ENCODE measurements at regions not wholly inside any gene's neighbourhood (a gene's known extent, or its start where the extent isn't known, plus 50 kb on each side); places are given as distances from the start of the nearest gene placed in this dataset.
"Not testable (repeated sequence)": the region's sequence is repeated elsewhere in the genome, so short reads cannot be mapped to it uniquely, and the experiment has no call there.

- H3K27ac ChIP-seq (ENCODE audit: low read depth, low read length), result no peak overlapping the region
- H3K9ac ChIP-seq (ENCODE audit: low read length), result no peak overlapping the region
- no peaks in the 10 kb centered on the region for H3K27me3 ChIP-seq (ENCODE audit: control insufficient read depth in 1 of 2, insufficient read depth in 2 of 2, low read length in 2 of 2)
- no peak overlapping the region for H3K4me3 ChIP-seq (ENCODE audit: low read depth in 1 of 2, low read length in 2 of 2)
- no peaks in the 10 kb centered on the region for H3K9me3 ChIP-seq (ENCODE audit: low read length)
- no peaks in the 10 kb centered on the region for H3K36me3 ChIP-seq (ENCODE audit: insufficient read depth, low read length)
- H3K4me1 ChIP-seq (ENCODE audit: insufficient read depth, low read length), result peaks cover 5% of the 10 kb centered on the region
These were observed 251.0 kb upstream of the P2RY1 start for GRCh38 chr3:152583963-152584362.

- no peaks in the 10 kb centered on the region for H3K9me3 ChIP-seq (ENCODE audit: low read length)
- no peaks in the 10 kb centered on the region for H3K36me3 ChIP-seq (ENCODE audit: insufficient read depth, low read length)
- no peak overlapping the region for H3K4me3 ChIP-seq (ENCODE audit: low read depth in 1 of 2, low read length in 2 of 2)
- no peaks in the 10 kb centered on the region for H3K27me3 ChIP-seq (ENCODE audit: control insufficient read depth in 1 of 2, insufficient read depth in 2 of 2, low read length in 2 of 2)
- no peak overlapping the region for H3K27ac ChIP-seq (ENCODE audit: low read depth, low read length)
- no peak overlapping the region for H3K9ac ChIP-seq (ENCODE audit: low read length)
- H3K4me1 ChIP-seq (ENCODE audit: insufficient read depth, low read length), result peaks cover 5% of the 10 kb centered on the region
These were observed 248.0 kb upstream of the P2RY1 start for GRCh38 chr3:152586974-152587373.

GRCh38 chr3:152587861-152588260, 247.1 kb upstream of the P2RY1 start:
- no peak overlapping the region for H3K27ac ChIP-seq (ENCODE audit: low read depth, low read length)
- H3K36me3 ChIP-seq (ENCODE audit: insufficient read depth, low read length), result no peaks in the 10 kb centered on the region
- H3K4me3 ChIP-seq (ENCODE audit: low read depth in 1 of 2, low read length in 2 of 2), result no peak overlapping the region
- no peak overlapping the region for H3K9ac ChIP-seq (ENCODE audit: low read length)
- peaks cover 5% of the 10 kb centered on the region for H3K4me1 ChIP-seq (ENCODE audit: insufficient read depth, low read length)
- H3K9me3 ChIP-seq (ENCODE audit: low read length), result no peaks in the 10 kb centered on the region
- no peaks in the 10 kb centered on the region for H3K27me3 ChIP-seq (ENCODE audit: control insufficient read depth in 1 of 2, insufficient read depth in 2 of 2, low read length in 2 of 2)

GRCh38 chr3:152589644-152590043, 245.3 kb upstream of the P2RY1 start:
- H3K4me3 ChIP-seq (ENCODE audit: low read depth in 1 of 2, low read length in 2 of 2), result no peak overlapping the region
- H3K27ac ChIP-seq (ENCODE audit: low read depth, low read length), result no peak overlapping the region
- H3K4me1 ChIP-seq (ENCODE audit: insufficient read depth, low read length), result peaks cover 5% of the 10 kb centered on the region
- no peaks in the 10 kb centered on the region for H3K27me3 ChIP-seq (ENCODE audit: control insufficient read depth in 1 of 2, insufficient read depth in 2 of 2, low read length in 2 of 2)
- no peaks in the 10 kb centered on the region for H3K9me3 ChIP-seq (ENCODE audit: low read length)
- no peak overlapping the region for H3K9ac ChIP-seq (ENCODE audit: low read length)
- H3K36me3 ChIP-seq (ENCODE audit: insufficient read depth, low read length), result no peaks in the 10 kb centered on the region

GRCh38 chr3:152591515-152591914, 243.4 kb upstream of the P2RY1 start:
- Histone ChIP-seq H3K4me1 (ENCODE audit: insufficient read depth, low read length) (peaks cover 15% of the 10 kb centered on the region), H3K9ac (ENCODE audit: low read length) (no peak overlapping the region), H3K9me3 (ENCODE audit: low read length) (no peaks in the 10 kb centered on the region), H3K36me3 (ENCODE audit: insufficient read depth, low read length) (no peaks in the 10 kb centered on the region), H3K27me3 (ENCODE audit: control insufficient read depth in 1 of 2, insufficient read depth in 2 of 2, low read length in 2 of 2) (no peaks in the 10 kb centered on the region), H3K27ac (ENCODE audit: low read depth, low read length) (no peak overlapping the region), H3K4me3 (ENCODE audit: low read depth in 1 of 2, low read length in 2 of 2) (no peak overlapping the region)

- Histone ChIP-seq H3K4me3 (ENCODE audit: low read depth in 1 of 2, low read length in 2 of 2) (no peak overlapping the region), H3K36me3 (ENCODE audit: insufficient read depth, low read length) (no peaks in the 10 kb centered on the region), H3K27ac (ENCODE audit: low read depth, low read length) (no peak overlapping the region), H3K9me3 (ENCODE audit: low read length) (no peaks in the 10 kb centered on the region), H3K4me1 (ENCODE audit: insufficient read depth, low read length) (peaks cover 20% of the 10 kb centered on the region), H3K9ac (ENCODE audit: low read length) (no peak overlapping the region), H3K27me3 (ENCODE audit: control insufficient read depth in 1 of 2, insufficient read depth in 2 of 2, low read length in 2 of 2) (no peaks in the 10 kb centered on the region)
These were observed 241.7 kb upstream of the P2RY1 start for GRCh38 chr3:152593242-152593641.

- Histone ChIP-seq H3K4me1 (ENCODE audit: insufficient read depth, low read length) (peaks cover 20% of the 10 kb centered on the region), H3K9ac (ENCODE audit: low read length) (no peak overlapping the region), H3K27me3 (ENCODE audit: control insufficient read depth in 1 of 2, insufficient read depth in 2 of 2, low read length in 2 of 2) (no peaks in the 10 kb centered on the region), H3K4me3 (ENCODE audit: low read depth in 1 of 2, low read length in 2 of 2) (peak overlapping the region in 1 of 2 donors; percentile 2), H3K36me3 (ENCODE audit: insufficient read depth, low read length) (no peaks in the 10 kb centered on the region), H3K9me3 (ENCODE audit: low read length) (no peaks in the 10 kb centered on the region), H3K27ac (ENCODE audit: low read depth, low read length) (no peak overlapping the region)
These were observed 238.7 kb upstream of the P2RY1 start for GRCh38 chr3:152595975-152596821.

- H3K27ac ChIP-seq (ENCODE audit: low read depth, low read length); H3K36me3 ChIP-seq (ENCODE audit: insufficient read depth, low read length); H3K27me3 ChIP-seq (ENCODE audit: control insufficient read depth in 1 of 2, insufficient read depth in 2 of 2, low read length in 2 of 2); H3K9ac ChIP-seq (ENCODE audit: low read length); H3K9me3 ChIP-seq (ENCODE audit: low read length): not testable (repeated sequence)
- Histone ChIP-seq H3K4me3 (ENCODE audit: low read depth in 1 of 2, low read length in 2 of 2) (peak overlapping the region in 1 of 2 donors; percentile 2), H3K4me1 (ENCODE audit: insufficient read depth, low read length) (peaks cover 20% of the 10 kb centered on the region)
These were observed 238.1 kb upstream of the P2RY1 start for GRCh38 chr3:152596832-152597231.

GRCh38 chr3:152606146-152606545, 228.8 kb upstream of the P2RY1 start:
- Histone ChIP-seq H3K9ac (ENCODE audit: low read length) (no peak overlapping the region), H3K4me1 (ENCODE audit: insufficient read depth, low read length) (no peaks in the 10 kb centered on the region), H3K27me3 (ENCODE audit: control insufficient read depth in 1 of 2, insufficient read depth in 2 of 2, low read length in 2 of 2) (no peaks in the 10 kb centered on the region), H3K36me3 (ENCODE audit: insufficient read depth, low read length) (no peaks in the 10 kb centered on the region), H3K27ac (ENCODE audit: low read depth, low read length) (no peak overlapping the region), H3K9me3 (ENCODE audit: low read length) (no peaks in the 10 kb centered on the region), H3K4me3 (ENCODE audit: low read depth in 1 of 2, low read length in 2 of 2) (no peak overlapping the region)

- no peaks in the 10 kb centered on the region for H3K9me3 ChIP-seq (ENCODE audit: low read length)
- H3K4me3 ChIP-seq (ENCODE audit: low read depth in 1 of 2, low read length in 2 of 2), result no peak overlapping the region
- H3K36me3 ChIP-seq (ENCODE audit: insufficient read depth, low read length), result no peaks in the 10 kb centered on the region
- no peaks in the 10 kb centered on the region for H3K4me1 ChIP-seq (ENCODE audit: insufficient read depth, low read length)
- no peak overlapping the region for H3K9ac ChIP-seq (ENCODE audit: low read length)
- no peak overlapping the region for H3K27ac ChIP-seq (ENCODE audit: low read depth, low read length)
- H3K27me3 ChIP-seq (ENCODE audit: control insufficient read depth in 1 of 2, insufficient read depth in 2 of 2, low read length in 2 of 2), result no peaks in the 10 kb centered on the region
These were observed 227.8 kb upstream of the P2RY1 start for GRCh38 chr3:152607179-152607578.

GRCh38 chr3:152608696-152609594, 226.0 kb upstream of the P2RY1 start:
- H3K27ac ChIP-seq (ENCODE audit: low read depth, low read length), result no peak overlapping the region
- no peaks in the 10 kb centered on the region for H3K9me3 ChIP-seq (ENCODE audit: low read length)
- H3K27me3 ChIP-seq (ENCODE audit: control insufficient read depth in 1 of 2, insufficient read depth in 2 of 2, low read length in 2 of 2), result no peaks in the 10 kb centered on the region
- no peaks in the 10 kb centered on the region for H3K4me1 ChIP-seq (ENCODE audit: insufficient read depth, low read length)
- H3K9ac ChIP-seq (ENCODE audit: low read length), result no peak overlapping the region
- no peak overlapping the region for H3K4me3 ChIP-seq (ENCODE audit: low read depth in 1 of 2, low read length in 2 of 2)
- no peaks in the 10 kb centered on the region for H3K36me3 ChIP-seq (ENCODE audit: insufficient read depth, low read length)

Data from muscle layer of colon (tissue), 2 donors.